ENCODE measurements at regions not wholly inside any gene's neighbourhood (a gene's known extent, or its start where the extent isn't known, plus 50 kb on each side); places are given as distances from the start of the nearest gene placed in this dataset.

GRCh38 chr2:192953116-192953515, 758.4 kb upstream of the TMEFF2 start:
- TF ChIP-seq CTCF (IDR thresholded peaks at IDR 0.05 in 8 of 11, conservative IDR thresholded peaks at IDR 0.05 in 3 of 11) (no peak), POLR2AphosphoS5 (IDR thresholded peaks at IDR 0.05) (no peak)

All from spleen (tissue), 7 donors.